ENCODE measurements at regions not wholly inside any gene's neighbourhood (a gene's known extent, or its start where the extent isn't known, plus 50 kb on each side); places are given as distances from the start of the nearest gene placed in this dataset.

DNA sequence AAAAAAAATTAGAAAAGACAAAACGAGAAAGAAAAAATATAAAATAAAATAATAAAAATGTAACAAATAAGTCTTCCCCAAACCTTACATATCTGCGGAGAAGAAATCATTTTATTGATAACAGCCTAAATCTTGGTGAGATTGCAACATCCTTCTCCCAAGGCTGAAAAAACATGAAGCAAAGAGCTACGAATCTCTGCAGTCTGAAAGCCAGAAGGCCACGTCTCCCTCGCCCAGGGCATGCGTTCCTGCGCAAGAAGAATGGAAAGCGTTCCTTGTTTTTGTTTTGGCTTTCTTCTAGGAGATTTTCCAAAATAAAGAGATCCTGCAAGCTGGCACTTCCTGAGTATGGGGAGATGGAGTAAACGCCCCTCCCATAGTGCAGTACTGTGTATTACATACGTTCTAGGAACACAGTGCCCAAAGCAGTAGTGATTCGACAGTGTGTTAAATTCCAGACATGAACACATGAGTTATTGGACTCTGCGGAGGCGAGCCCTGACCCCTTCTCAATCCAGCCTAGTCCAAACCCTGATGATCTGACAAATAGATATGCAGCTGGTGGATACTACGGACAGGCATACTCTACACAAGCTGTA lies 126.7 kb upstream of the RREB1 start:
- TF ChIP-seq, protein P1, sequence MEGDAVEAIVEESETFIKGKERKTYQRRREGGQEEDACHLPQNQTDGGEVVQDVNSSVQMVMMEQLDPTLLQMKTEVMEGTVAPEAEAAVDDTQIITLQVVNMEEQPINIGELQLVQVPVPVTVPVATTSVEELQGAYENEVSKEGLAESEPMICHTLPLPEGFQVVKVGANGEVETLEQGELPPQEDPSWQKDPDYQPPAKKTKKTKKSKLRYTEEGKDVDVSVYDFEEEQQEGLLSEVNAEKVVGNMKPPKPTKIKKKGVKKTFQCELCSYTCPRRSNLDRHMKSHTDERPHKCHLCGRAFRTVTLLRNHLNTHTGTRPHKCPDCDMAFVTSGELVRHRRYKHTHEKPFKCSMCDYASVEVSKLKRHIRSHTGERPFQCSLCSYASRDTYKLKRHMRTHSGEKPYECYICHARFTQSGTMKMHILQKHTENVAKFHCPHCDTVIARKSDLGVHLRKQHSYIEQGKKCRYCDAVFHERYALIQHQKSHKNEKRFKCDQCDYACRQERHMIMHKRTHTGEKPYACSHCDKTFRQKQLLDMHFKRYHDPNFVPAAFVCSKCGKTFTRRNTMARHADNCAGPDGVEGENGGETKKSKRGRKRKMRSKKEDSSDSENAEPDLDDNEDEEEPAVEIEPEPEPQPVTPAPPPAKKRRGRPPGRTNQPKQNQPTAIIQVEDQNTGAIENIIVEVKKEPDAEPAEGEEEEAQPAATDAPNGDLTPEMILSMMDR (IDR thresholded peaks at IDR 0.05): no peak
- no peak for TF ChIP-seq POLR2A (IDR thresholded peaks at IDR 0.05)

All from esophagus squamous epithelium (tissue), 4 donors.